ENCODE measurements at regions not wholly inside any gene's neighbourhood (a gene's known extent, or its start where the extent isn't known, plus 50 kb on each side); places are given as distances from the start of the nearest gene placed in this dataset.
"Not testable (repeated sequence)": the region's sequence is repeated elsewhere in the genome, so short reads cannot be mapped to it uniquely, and the experiment has no call there.

DNA sequence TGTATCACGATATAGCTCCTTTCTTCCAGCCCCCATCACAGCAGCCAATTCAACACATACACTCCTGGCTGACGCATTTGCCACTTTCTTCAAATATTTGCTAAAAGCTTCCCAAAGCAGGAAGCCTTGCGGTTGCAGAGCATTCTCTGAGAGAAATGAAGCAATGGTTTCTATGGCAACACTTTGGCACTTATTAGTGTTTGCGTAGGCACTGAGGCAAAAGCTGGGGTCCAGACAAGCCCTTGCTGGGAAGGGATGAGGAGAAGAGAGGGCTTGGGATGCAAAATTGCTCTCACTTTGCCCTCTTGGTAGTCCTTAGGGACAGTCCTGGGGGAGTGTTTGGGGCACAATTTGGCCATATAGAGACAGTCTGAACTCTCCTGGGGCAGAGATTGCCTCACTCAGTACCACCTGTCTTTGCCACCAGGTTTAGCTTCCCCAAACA lies 55.0 kb upstream of the PAK3 start:
- DNase-seq, result peak; percentile 33

DNA sequence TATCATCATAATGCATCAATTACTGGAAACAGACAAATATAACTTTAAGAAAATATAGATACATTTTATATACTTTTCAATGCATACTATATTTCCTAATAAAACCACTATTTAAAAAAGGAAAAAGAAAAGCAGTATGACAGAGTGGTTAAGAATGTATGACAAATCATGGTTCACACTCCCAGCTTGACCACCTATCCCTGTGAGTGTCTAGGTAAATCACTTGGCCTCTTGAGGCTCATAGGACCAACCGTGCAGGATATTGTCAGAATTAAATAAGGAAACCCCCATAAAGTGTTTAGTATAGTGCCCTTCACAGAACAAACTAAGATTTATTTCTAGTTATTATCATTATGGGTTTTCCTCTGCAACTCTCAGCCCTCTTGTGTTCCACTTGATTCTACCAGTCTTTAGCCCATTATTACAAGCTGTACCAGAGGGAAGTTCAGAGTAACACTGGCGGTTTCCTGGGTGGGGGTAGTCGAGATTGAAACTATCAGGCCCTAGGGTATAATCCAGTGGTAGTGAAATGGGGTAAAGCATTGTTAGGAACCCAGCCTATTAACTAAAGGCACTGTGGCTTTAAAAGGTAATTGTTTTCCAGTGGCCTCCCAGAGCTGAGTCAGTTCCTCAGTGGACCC lies 55.5 kb upstream of the PAK3 start:
- DNase-seq, result no peak

DNA sequence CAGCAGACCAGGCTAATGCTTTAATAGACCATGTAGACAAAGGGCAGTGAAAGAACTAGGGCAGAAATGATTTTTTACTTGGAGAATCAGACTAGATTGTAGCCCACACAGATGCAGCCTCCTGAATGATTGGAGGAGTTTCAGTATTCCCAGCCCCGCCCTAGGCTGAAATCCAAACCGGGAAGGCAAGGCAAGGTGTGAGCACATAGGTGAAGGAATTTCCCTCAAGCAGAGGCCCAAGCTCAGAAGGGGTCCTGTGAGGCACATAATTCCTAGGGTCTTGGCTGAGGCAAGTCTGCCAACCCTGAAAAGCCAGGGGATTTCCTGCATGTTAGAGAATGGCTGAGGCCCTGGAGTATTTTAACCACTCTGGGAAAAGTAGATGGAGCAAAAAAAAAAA lies 56.4 kb upstream of the PAK3 start:
- no peak for DNase-seq

GRCh38 chrX:111035991-111036390 lies 60.0 kb upstream of the PAK3 start:
- no peak for DNase-seq

- peak; percentile 31 for DNase-seq
These were observed 60.7 kb upstream of the PAK3 start for GRCh38 chrX:111035256-111035655.

GRCh38 chrX:111022998-111023397 lies 73.0 kb upstream of the PAK3 start:
- not testable (repeated sequence) for DNase-seq

- DNase-seq, result no peak
These were observed 75.7 kb upstream of the PAK3 start for GRCh38 chrX:111020283-111020682.

DNA sequence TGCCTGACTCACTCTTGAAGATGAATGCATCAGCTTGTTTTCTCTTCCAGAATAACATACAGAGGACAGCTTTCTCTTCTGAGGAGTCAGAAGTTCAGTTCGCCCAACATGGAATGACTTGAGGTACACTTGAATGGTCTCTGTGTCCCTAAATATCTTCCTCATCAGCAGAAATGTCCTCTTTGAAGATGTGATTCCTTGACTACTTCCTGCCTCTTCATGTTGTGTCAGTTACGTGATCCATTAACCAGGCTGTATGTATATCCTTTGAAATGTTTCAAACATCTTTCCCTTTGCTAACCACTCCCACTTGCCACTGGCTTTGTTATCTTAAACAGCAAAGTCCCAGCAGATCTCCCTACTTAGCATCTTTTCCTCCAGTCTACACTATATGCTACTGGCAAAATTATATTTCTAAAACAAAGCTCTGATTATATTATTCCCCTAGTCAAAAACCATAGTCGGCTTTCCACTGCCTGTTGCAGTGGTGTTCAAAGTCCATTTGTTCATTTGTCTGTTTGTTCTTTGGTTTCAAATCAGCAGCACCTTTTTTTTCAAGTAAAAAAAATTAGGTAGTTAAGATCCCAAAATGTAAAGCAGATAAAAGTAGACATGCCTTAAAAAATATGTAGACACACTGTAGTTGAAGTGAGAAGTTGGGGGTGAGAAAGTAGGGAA lies 82.1 kb upstream of the PAK3 start:
- DNase-seq, result no peak

GRCh38 chrX:111010111-111010510 lies 85.9 kb upstream of the PAK3 start:
- no peak for DNase-seq

DNA sequence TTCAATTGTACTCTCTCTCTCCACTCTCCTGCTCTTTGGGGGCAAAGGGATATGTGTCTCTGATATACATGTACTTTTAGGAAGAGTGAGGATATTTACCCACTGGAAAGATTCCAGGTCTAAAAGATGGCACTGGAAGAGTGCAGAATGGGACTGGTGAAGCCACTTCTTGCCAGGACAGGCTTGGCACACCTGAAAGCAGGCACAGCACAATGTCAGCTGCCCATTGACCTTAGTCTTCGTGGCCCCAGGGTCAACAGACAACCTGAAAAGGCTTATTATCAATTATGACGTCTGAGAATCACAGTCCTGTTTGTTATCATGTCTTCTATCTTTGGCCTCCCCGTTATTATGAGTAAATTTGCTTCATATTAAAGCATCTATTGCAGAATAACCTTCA lies 86.7 kb upstream of the PAK3 start:
- DNase-seq, result no peak

DNA sequence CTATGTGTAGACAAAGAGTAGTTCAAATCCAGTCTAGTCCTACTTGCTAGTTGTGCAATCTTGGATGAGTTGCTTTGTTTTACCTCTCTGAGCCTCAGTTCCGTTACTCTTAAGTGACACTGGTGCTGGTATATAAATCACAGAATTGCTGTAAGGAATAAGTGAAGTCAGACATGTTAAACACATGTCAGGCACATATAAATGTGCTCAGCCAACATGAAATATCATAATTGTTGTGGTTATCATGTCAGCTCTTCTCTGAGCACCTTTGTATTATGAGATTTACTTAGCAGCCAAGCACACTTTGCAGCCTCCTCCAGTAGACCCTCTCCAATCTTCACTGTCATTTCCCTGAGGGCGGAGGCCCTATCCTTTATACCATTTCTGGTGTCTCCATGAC lies 87.9 kb upstream of the PAK3 start:
- no peak for DNase-seq

DNA sequence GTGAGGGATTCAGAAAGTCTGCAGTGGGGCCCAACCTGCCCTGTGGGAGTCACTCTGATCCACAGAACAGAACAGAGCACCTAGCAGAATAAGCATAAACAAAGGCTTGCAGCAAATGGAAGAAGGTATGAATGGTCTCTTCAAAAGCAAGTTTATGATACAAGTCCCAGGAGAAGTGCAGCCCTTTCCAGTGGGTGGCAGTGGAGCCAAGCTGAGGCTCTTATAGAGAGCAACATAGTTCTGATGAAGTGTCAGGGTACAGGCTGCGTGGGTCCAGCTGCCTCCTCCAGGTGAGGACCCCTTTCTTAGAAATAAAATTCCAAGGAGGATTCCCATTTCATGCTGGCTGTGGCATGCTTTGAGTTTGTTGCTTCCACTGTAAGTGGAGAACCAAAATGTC lies 88.8 kb upstream of the PAK3 start:
- no peak for DNase-seq

- DNase-seq, result no peak
These were observed 89.9 kb upstream of the PAK3 start for GRCh38 chrX:111006116-111006515.

DNA sequence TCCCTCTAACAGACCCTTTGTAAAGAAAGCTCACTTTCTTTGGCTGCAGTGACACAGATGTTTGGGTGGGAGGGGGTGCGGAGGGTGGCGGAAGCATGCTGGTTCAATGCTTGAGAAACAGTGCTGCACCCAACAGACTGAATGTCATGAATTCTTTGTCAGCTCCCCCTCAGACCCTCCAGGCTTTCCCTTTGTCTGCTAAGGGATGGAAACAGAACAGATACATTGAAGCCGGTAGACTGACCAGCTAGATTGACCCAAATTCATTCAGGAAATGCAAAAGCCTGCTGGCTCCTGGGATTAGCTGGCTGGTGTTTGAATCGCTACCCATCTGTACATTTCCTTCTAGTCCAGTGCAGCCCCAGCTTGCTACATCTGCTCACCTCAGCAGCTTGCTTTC lies 90.8 kb upstream of the PAK3 start:
- DNase-seq, result no peak

GRCh38 chrX:111003118-111003517 lies 92.9 kb upstream of the PAK3 start:
- DNase-seq, result no peak

DNA sequence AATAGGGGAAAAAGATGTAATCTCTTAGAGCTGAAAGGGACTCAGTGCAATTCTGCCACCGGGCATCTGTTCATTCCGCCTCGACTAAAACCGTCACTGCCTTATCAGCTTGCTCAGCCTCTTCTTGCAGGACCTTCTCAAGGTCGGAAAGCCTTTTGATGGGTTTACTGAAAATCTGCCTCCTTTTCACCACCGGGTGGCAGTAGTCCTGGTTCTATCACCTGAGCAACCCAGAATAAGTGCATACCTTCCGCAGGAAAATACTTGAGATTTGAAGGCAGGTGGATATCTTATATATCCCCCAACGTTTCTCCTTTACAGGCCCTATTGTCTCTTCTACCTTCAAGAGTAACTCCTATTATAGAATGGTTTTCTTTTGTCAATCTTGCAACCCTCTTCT lies 103.4 kb upstream of the PAK3 start:
- DNase-seq, result no peak

DNA sequence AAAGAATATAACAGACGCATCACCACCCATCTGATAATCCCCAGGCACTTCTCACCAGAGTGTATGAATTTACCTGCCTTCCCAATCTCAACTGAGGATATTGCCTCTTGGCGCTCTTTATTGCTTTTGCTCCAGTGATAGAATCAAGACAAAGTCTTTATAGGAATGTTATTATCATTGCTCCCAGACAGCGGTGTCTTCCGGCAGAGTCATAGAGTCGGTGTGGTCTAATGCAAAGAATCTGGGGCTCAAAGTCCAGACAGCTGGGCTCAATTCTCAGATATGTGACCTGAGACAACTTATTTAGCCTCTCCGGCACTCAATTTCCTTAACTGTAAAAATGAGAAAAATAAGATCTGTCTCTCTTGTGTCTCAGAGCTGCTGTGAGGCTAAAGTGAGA lies 106.1 kb upstream of the PAK3 start:
- DNase-seq, result no peak

- no peak for DNase-seq
These were observed 106.5 kb upstream of the PAK3 start for GRCh38 chrX:110989447-110989846.

DNA sequence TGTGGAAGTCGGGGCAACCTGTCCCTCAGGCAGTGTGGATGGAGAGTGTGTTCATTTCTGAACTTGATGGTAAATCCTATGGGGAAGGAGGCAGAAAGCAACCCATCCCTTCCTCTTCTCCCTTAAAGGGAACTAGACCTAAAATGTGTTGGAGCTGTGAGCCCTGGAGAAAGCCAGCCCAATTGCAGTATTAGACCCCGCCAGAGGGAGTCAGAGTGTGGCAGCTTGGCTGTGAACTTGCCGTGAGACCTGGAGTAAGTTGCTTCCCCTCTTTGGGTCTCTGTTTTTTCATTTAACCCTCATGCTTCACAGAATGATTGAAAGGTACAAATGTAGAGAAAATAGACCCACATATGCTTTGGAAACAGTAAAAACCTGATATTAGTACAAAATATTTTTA lies 108.7 kb upstream of the PAK3 start:
- DNase-seq, result no peak

- no peak for DNase-seq
These were observed 110.5 kb upstream of the PAK3 start for GRCh38 chrX:110985470-110985869.

DNA sequence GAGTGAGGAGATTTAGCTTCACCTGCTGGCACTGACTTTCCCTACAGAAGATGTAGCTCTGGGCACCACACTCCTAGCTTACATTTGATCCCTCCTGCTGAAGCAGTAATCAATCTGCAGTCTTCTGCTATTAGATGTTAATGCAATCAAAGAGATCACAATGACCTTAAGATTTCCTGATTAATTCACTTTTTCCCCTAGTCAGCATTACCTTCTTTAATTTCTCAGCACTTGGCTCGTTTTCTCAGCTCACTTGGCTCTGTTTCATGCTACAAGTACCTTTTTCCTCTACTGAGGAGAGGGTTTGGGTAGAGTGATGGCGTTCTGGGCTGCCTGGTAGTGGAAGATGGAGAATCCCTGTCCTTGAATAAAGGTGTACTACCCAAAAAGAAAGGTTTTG lies 113.0 kb upstream of the PAK3 start:
- DNase-seq, result no peak

DNA sequence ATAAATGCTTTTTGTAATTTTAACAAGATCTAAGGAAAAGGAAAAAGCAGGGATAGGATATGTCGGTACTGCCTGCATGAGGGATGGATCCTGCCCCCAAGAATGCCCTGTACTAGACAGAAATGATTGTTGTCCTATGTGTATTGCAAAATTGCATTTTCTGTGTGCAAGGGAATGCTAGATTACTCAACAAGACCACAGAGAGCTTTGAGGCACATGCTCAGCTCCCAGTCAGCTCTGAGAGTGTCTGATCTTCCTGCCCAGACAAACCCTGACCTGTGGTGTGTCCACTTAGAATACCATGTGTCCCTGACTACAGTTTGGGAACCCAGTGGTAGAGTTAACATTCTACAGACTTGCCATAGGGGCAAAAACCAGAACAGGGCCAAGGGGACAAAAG lies 129.2 kb upstream of the PAK3 start:
- no peak for DNase-seq

DNA sequence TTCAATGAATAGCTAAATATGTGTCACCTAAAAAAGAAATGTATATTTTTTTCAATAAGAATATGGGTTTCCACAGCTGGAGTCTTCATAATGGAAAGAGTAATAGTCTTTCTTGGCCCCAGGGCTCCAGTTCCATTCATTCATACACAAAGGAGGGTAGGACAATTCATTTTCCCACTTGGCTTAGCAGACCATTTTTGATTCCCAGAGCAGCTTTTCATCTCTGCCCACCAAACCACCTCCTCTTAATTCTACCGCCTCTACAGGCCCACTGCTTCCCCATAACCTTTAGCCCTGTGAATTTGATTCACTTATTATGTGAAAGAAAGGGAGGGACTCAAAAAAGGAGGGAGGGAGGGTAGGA lies 129.9 kb upstream of the PAK3 start:
- no peak for DNase-seq

DNA sequence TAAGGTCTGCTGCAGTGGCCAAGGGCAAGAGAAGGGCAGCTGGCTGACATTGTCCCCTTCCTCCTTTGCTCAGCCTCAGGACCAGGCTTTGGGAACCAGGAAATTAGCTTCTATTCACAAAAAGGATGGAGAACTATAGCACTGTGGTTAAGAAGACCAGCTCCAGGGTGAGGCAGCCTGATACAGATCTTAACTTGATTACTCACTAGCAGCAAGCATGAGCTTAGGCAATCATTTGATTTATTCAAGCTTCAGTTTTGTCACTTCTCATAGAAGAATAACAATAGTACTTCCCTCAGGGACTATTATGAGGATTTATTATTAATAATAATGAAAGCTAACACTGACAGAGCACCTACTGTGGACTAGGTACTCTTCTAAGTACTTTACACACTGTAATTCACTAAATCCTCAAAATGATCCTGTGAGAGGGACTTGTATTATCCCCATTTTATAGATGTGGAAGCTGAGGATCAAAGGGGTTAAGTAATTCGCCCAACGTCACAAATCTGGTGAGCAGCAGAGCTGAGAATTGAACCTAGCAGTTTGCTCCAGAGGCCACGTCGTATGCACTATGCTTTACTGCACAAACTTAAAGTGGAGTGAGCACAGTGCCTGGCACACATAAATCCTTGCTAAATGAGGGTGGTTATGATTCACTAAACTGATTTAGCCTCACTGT lies 130.4 kb upstream of the PAK3 start:
- DNase-seq, result no peak

DNA sequence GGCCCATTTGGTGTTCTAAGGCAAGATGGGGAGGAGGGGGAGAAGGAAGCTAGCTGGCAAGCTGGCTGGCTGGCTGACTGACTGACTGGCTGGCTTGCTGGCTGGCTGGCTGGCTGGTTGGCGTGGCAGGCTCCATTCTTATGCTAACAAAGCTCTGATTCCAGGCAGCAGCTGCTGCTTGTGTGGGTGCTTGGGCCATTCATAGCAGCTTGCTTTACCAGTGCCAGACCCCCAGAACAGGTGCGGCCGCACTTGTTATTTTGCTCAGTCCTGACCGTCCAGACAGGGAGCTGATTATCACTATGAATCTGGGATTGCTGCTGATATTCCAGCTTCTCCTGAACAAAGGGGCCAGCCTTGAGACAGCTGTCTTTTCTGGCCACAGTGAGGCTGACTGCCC lies 131.2 kb upstream of the PAK3 start:
- DNase-seq, result peak; percentile 75
